HG03039 (cell line): ENCODE measurements at regions not wholly inside any gene's neighbourhood (a gene's known extent, or its start where the extent isn't known, plus 50 kb on each side); places are given as distances from the start of the nearest gene placed in this dataset.
"Not testable (repeated sequence)": the region's sequence is repeated elsewhere in the genome, so short reads cannot be mapped to it uniquely, and the experiment has no call there.

Source experiments
- ATAC-seq: cut with Tn5 transposase; IDR thresholded peaks from one replicate; pipeline ENCODE4 v1.9.1; 2021; ENCODE audit warnings: mild to moderate bottlenecking, moderate library complexity; ENCODE audit not compliant: unreplicated experiment

DNA sequence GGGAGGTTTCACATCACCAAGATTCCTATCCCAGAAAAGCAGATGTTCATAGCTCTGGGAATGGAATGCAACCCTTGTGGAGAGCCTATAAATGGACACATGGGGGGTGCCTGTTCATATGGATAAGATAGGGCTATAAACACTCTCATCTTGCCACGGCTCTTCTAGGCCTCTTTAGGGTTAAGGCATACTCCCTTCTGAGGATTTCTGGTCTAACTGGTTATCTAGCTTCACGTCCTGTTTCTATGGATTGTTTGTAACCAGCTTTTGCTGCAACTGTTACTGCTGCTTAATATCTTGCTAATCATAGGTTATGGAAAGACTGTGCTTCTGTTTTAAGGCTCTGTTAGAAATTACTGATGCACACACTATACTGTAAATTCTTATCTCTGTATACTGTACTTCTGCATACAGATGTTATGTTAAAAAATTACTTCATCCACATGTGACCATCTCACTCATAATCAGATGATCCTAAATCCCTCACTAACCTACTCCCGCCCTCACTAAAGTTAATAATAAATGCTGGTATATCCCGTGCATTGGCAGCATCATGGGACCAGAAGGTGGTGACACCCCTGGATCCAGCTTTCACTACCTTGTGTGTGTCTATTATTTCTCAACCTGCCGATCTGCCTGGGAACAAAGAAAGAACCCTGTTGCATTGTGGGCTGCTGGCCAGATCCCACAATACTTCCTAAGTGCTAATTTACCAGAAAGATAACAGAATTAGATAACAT lies 68.7 kb downstream of the PRKAB2 start:
- not testable (repeated sequence) for ATAC-seq

DNA sequence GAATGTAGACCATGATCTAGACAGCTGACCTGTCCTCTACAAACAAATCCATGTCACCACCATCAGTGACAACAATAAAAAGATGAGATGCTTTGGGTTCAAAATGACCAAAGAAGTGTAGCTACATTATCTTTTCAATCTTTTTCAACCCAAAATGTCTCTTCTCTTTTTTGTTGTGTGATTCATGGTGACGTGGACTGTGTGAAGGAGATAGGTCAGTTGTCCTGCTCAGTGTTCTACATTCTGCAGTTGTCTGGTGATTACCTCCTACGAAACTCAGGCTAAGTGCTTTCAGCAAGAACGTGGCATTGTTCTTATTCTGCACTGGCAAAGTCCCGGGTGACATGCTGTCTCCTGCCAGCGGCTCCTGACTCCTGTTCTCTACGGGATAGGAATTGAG lies 73.1 kb downstream of the PRKAB2 start:
- ATAC-seq: no peak

DNA sequence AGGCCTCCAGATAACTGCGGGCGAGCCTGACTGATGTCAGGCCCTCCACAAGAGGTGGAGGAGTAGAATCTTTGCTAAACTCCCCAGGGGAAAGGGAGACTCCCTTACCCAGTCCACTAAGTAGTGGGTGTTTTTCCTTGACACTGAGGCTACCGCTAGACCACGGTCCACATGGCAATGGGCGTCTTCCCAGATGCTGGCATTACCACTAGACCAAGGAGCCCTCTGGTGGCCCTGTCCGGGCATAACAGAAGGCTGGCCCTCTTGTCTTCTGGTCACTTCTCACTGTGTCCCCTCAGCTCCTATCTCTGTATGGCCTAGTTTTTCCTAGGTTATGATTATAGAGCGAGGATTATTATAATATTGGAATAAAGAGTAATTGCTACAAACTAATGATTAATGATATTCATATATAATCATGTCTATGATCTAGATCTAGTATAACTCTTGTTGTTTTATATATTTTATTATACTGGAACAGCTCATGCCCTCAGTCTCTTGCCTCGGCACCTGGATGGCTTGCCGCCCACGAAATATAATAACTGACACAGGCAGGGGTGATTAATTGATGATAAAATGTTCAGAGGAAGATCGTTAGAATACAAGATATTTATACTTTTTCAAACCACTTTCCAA lies 73.8 kb downstream of the PRKAB2 start:
- not testable (repeated sequence) for ATAC-seq

DNA sequence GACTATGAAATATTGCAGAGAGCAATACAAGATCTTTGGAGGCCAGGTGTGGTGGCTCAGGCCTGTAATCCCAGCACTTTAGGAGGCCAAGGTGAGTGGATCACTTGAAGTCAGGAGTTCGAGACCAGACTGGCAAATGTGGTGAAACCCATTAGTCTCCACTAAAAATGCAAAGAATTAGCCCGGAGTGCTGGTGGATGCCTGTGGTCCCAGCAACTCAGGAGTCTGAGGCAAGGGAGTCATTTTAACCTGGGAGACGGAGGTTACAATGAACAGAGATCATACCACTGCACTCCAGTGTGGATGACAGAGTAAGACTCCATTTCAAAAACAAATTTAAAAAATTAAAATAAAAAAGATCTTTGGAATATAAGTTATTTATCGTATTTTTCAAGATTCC lies 76.6 kb downstream of the PRKAB2 start:
- ATAC-seq: no peak

DNA sequence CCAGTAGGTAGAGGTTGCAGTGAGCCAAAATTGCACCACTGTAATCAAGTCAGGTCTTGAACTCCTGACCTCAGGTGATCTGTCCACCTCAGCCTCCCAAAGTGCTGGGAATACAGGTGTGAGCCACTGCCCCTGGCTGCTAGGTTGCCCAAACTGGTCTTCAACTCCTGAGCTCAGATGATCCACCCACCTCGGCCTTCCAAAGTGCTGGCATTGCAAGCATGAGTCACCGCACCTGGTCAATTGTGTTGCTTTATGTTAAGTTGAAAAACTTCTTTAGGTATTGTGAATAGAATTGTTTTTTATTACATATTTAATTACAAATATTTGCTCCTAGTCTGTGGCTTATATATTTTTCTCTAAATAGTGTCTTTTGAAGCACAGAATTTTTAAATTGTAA lies 80.5 kb downstream of the PRKAB2 start:
- ATAC-seq: no peak

DNA sequence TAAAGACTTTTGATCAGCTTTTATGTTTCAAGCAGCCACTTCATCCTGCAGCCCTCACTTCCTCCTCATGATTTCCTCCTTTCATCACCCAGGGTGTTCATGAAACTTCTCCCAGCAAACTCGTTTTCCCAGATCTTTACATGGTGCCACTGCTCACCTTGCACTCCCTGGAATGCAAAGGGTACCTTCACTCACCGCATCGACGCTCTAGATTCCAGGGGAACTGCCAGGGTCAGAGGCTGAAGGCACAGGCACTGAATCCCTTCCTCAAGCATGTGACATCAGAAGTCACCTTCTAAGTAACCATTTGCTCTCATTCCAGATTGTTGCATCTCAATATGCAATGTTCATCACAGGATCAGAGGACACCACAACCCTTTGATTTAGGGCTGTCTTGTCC lies 82.8 kb downstream of the PRKAB2 start:
- no peak for ATAC-seq

DNA sequence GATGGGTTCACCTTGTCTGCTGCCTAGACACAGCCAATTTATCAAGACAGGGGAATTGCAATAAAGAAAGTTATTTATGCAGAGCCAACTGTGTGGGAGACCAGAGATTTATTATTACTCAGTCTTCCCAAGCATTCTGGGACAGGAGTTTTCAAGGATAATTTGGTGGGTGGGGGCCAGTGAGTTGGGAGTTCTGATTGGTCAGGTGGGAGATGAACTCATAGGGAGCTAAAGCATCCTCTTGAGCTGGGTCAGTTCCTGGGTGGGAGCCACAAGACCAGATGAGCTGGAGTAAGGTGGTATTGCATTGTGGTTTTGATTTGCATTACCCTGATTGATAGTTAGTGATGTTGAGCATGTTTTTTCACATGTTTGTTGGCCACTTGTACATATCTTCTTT lies 86.1 kb downstream of the PRKAB2 start:
- no peak for ATAC-seq

DNA sequence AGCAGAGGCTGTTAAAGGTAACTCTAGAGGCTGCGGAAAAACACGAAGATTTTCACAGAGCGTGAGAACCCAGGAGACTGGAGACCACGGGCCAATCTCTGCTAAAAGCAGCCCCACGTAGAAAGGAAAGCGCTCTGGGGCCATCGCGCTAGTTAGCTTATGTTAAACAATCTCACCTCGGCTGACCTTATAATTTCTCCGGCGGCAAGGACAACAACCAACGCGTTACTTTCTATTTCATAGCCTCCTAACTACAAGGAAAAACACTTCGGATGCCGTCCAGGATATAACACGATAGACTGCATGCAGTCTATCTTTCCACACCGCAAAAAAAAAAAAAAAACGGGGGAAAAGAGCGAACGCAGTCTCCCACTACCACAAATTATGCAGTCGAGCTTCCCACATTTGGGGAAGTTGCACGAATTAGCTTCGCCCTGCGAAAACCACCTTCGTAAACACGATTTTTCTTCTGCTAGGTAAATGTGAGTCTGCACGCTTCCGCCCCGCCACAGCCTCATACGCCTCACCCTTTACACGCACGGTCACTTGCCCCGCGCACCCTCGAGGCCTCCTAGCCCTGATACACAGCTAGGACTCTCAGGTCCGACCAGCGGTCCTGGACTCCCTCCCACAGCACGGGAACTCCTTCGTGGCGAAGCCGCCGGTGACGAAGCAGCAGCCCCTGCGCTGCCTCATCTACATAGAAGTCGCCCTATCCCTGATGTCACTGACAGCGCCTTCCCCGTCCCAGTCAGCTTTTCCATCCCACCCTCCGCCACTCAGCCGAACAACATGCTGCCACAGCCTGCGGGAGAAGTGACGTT lies 87.8 kb downstream of the PRKAB2 start:
- peak; percentile 72 for ATAC-seq

DNA sequence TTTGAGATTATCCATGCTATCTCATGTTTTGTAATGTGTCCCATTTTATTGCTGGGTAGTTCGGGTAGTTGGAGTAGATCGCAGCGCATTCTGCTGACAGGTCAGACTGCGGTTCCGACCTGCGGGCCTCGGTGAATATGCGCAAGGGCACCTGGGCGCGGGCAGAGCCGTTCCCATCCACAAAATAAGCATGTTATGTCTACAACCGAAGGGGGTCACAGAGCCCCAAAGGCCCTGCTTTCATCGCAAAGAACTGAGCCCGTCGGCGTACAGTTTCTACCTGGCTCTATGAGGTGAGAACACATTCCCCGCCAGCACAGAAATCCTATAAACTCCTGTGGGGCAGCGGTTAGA lies 88.4 kb downstream of the PRKAB2 start:
- ATAC-seq: no peak

DNA sequence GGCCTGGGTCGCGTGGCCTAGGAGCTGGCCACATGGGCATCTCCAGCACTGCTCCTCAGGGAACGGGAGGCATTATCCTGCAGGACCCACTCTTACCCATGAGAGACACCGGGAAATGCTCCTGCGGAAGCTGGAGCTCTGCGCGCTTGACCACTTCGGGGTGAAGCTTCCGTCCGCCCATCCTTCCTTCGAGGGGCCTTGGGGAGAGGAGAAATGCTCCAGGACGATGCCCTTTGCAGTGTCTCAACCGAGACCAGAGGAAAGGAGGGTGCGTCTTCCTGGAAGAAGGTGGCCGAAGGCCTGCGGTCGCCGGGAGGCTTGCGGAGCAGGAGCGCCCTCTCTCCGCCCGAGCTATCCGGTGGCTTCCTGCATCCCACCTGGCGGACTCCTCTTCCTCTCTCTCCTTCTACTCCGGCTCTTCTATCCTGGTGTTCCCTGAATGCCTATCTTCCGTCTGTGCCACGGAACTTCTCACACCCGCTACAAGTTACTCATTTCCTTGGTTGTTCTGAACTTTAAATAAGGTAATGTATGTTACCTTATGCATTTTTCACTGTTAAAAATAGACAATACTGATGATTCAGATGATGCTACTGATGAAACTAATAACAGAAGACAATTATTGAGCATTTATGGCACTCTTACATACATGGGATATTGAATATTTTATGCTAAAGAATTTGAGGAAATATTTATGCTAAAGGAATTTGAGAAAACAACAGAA lies 91.4 kb downstream of the PRKAB2 start:
- ATAC-seq: no peak

DNA sequence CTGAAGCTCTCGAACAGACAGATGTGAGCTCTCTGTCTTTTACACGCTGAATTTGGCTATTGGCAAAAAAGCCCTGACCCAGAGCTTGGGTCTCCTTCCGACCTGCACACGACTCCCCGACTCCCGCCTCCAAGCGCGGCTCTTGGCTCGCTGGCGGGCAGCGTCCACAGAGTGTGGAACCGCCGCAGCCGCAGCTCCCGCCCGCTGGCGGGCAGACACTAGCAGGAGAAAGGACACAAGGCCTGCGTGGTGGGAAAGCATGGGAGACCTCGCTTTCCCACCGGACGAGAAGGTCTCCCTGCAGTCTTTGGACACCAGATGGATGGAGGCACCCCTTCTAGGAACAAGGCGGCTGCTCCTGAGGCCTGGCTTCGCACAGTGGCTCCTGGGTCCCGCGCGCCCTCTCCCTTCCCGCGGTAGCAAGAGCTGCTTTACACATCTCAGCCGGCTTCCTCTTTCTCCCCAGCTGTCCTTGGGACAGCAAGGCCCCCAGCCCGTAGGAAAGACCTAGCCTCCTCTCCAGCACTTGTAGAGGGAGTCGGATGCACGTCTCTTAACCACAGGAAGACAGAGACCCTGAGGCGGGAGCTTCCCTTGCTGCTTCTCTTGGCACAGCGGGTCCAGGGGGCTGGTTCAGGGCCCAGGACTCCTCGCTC lies 92.1 kb downstream of the PRKAB2 start:
- ATAC-seq: no peak

DNA sequence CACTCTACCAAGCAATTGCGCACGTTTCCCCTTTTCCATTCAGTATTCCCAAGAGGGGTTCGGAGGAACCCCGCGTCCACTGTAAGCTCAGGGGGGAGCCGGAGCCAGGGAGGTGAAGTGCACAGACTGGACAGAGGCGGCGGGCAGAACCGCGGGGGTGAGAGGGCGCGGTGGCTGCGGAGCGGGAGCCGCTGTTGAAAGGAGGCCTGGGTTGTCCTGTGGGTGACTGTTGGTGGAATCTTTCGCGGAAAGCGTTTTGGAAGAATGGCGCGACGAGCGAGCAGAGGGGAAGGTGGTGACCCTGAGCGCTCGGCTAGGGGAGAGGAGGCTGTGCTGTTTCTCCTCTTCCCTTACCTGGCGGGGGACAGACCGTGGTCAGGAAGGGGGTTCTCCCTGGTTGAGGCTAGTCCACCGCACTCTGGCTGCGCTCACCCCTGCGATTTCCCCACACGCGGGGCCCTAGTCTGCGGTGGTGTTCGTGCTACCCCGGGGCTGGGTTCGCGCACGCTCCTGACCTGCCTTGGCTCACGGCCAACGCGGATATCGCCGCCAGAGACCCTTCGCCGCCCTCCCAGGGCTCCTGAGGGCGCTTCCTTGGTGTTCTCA lies 92.8 kb downstream of the PRKAB2 start:
- no peak for ATAC-seq

DNA sequence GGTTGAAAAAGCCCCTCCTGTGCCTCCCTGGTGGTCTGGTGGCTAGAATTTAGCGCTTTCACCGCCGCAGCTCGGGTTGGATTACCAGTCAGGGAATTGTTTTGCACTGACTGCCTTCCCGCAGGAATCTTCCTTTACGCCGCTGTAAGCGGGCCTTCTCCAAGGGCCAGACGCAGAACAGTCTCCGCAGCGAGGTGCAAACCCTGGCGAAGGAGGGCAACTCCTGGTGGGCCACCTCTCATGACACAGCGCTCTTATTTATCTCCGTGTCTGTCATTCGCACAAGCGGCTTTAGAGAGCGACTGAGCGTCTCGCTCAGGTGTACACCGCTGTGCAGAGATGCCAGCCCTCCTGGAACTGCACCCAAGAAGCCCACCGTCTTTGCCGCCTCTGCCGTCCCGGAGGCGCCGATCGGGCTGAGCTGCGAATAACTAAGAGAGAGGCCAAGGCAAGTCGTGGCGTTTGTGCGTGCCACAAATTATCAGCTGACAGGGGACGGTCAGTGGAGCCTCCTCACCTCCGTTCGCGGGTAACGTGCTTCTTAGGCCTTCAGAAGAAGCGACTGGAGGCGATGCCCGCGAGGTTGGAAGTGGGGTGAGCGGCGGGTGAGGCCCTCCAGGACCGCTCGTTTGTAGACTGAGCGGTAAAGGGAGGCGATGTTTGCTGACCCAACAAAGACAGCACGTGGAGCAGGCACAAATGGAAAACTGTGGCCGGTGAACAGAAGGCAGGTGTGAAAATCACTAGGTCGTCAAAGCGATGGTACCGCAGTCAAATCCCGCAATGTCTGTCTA lies 93.5 kb downstream of the PRKAB2 start:
- no peak for ATAC-seq

DNA sequence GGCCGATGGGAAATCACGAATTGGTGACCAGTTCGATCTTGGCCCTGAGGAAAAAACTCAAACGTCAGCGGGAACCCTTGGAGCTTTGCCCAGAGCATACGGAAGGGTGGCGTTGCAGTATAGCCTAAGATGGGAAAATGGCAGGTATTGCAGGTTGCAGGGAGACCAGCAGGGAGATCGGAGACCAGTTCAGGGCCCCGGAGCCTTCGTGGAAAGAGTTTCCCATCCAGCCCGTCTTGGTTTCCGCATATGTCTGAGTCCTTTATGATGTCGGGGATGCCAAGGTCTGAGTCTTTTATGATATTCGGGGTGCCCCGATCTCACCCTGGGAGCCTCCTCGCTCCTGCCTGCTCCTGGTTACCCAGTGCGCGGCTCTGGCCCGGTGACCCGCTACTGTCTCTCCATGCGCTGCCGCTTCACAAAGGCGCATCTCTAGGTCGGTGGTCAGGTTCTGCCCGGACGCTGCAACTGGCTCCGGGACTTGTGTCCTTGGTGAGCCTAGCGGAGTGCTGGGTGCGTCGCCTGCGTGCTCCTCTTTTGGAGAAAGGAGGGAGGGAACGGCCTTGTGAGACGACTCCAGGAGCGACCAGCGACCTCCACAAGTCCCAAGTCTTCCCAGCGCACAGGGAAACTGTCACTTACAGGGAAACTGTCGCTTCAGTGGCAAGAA lies 94.2 kb downstream of the PRKAB2 start:
- no peak for ATAC-seq

DNA sequence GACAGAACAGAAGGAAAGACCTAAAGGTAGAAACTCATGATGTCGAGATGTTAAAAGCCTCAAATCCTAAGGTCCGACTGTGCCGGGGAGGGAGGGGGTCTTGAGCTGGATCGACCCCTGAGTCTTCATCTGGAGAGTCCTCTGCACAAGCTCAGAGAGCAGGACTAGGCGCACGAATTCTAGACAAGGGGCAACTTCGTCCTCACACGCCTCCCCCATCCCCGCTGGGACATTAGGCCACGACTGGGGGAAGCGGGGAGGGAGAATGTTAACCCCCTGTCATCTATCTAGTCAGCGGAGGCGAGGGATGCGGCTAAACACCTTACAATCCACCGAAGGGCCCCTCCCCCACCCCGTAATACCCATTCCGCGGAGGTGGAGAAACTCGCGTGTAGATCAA lies 94.7 kb downstream of the PRKAB2 start:
- ATAC-seq: no peak

DNA sequence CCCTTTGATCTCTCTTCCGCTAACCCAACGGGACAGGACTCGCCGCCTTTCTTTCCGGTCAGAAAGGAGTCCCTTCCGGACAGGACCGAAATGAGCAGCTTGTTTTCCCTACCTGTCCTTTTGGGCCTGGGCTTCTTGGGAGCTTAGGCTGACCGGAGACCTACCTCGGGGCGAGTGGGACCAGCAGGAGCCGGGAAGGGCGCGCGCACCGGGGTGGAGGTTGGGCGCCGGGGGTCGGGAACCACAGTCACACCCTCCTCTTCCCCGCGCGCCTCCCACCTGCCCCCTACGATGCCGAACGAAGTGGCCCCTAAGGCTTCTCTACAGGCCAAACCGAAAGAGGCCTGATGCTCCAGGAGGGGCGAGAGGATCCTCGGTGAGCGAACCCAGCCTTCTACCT lies 95.2 kb downstream of the PRKAB2 start:
- no peak for ATAC-seq

DNA sequence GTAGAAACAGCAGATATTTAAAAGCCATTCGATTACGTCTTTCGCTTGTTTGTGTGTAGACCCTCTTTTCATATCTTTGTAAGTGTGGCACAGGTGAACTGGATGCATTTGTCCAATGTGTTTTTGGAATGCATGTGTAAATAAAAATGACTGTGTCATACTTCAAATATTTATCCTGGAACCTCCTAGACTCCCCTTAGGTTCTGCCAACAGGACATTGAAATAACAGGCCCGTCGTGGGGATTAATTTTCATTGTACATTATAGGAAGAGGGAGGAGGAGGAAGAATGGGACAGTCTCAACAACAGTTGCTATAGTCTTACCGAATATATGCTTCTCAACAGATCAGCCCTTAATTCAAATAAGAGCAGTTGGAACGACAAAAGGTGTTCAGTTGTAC lies 95.8 kb downstream of the PRKAB2 start:
- ATAC-seq: no peak

DNA sequence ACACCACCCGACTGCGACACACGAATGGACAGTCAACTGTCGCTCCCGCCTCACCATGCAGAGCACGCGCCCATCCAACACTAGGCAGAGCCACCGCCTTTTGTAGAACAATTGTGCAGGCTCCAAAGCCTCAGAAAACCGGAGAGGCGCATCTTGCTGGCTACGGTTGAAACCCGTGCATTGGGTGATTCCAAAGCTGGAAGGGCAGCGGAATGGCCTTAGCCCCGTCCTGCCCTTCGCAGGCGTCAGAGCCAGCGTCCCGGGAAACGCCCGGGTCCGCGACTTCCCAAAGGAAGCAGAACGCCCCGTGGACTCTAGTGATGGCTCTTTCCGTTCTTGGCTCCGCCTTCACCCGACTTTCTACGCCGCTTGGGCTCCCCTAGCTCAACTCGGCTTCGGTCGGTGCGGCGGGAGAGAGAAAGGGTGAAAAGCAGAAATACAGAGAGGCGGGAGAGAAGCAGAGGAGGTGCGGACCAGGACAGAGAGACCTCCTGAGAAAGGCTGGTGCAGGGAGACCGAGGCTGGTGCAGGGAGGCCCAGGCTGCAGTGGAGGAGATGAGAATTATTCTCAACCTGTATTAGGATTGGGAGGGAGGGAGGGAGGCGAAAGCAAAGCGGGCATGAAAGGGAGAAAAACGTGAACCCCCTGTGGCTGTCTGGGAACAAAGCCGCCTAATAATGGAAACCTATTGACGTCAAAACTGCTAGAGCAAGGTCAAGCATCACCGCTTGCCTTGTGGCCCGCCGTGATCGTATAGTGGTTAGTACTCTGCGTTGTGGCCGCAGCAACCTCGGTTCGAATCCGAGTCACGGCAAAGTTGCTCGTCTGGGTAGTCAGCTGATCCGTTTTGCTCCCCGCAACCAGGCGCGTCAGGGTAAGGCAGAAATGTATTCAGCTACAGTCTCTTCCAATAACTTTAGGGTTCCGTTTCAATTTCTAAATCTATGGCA lies 99.5 kb downstream of the PRKAB2 start:
- no peak for ATAC-seq
